DMS 273 treated with DMSO at 0.1 percent for 48 hours (cell line): ENCODE measurements at regions not wholly inside any gene's neighbourhood (a gene's known extent, or its start where the extent isn't known, plus 50 kb on each side); places are given as distances from the start of the nearest gene placed in this dataset.
A peak's percentile ranks its signal among the peaks of the same experiment; 100 is the strongest.
"Not testable (repeated sequence)": the region's sequence is repeated elsewhere in the genome, so short reads cannot be mapped to it uniquely, and the experiment has no call there.

ENCODE experiments used
- DNase-seq: peaks from one replicate; lab custom pipeline; 2025; lab: John Stamatoyannopoulos, UW

DNA sequence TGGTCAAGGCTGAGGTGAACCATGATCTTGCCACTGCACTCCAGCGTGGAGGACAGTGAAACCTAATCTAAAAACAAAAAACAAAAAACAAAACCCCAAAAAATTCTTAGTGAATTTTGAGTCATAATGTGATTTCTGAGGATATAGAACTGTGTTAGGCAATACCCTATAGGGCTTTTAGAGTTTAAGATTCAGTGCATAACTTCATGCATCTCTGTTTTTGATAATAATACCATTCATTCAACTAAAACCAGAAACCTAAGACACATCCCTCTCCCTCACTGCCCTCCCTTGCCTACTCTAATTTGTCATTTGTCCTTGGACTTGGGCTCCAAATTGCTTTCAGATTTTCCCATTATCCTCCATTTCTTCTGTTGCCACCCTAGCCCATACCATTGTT, 405.7 kb upstream of the EDIL3 start:
- no peak for DNase-seq

DNA sequence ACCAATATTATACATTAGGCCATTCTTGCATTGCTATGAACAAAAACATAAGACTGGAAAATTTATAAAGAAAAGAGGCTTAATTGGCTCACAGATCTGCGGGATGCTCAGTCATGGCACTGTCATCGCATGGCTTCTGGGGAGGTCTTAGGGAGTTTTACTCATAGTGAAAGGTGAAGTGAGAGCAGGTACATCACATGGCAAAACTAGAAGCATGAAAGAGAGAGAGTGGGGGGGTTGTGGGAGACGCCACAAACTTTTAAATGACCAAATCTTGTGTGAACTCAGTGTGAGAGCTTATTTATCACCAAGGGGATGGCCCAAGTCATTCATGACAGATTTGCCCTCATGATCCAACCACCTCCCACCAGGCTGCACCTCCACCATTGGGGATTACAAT, 398.3 kb upstream of the EDIL3 start:
- no peak for DNase-seq

DNA sequence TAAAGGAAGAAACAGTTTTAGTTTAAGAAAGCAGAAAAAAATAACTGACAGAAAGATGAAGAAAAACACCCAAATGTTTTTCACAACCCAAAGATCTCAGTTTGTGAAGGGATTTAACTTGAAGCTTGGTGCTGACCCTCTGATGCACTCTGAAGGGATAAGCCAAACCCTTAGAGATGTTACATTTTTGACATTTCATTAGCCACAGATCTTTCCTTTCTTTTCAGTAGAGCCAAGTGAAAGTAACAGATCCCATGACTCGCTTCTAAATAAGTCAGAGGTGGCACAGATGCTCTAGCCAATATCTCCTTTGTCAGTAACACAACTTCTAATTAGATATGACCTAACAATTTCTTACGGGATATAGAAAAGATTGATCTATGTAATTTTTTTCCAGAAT, 394.5 kb upstream of the EDIL3 start:
- no peak for DNase-seq

- DNase-seq, result peak; percentile 14
Measured at GRCh38 chr5:84764227-84764626, 379.5 kb upstream of the EDIL3 start.

DNA sequence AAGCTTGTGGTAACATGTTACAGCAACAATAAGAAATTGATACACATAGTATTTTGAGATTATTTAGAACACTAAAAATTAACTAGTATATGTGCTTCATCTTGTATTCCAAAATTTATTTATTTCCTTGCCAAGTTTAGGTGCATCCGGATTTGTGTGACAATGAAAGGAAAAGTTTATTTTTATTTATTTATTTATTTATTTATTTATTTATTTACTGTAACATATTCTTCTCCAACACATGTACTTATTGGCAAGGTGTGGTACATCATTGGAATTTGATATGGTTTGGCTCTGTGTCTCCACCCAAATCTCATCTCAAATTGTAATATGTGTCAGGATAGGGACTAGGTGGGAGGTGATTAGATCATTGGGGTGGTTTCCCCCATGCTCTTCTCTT, 373.3 kb upstream of the EDIL3 start:
- DNase-seq, result no peak

GRCh38 chr5:84752780-84753179, 368.1 kb upstream of the EDIL3 start:
- no peak for DNase-seq

DNA sequence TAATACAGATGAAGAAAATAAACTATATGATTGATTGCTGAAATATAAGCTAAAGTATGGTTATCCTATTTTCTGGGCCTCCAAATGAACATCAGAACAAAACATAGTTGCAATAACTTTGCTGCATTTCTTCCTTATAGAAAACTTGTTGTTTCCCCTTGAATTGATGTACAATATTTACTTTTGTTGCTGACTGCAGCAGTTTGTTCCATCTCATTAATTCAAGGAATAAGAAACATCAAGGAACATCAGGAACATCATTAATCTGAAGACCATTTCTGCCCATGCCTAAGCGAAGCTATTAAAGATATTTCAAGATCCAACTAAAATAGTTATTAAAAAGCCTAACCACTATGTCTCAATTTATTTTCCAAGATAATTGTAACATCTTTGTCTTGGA, 363.6 kb upstream of the EDIL3 start:
- DNase-seq, result no peak

- DNase-seq, result not testable (repeated sequence)
Measured at GRCh38 chr5:84746280-84746679, 361.6 kb upstream of the EDIL3 start.

- DNase-seq, result no peak
Measured at GRCh38 chr5:84741056-84741455, 356.4 kb upstream of the EDIL3 start.

DNA sequence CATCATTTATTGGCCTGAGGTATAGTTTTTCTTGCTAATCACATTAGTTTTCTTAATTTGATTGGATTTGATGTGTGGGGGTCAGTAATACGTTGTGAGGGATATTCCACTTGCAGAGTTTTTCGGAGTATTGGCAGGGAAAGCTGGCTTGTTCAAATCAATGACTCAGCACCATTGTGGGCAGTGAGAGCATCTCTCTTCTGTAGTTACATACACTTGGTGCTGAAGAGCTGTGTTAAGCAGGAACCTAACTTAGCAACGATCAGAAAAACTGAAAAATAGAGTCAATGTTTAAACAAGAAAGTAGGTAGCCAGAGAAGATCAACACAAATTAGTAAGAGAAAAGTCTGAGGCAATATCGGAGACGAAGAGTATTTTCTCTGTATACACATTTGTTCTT, 344.6 kb upstream of the EDIL3 start:
- DNase-seq, result no peak

DNA sequence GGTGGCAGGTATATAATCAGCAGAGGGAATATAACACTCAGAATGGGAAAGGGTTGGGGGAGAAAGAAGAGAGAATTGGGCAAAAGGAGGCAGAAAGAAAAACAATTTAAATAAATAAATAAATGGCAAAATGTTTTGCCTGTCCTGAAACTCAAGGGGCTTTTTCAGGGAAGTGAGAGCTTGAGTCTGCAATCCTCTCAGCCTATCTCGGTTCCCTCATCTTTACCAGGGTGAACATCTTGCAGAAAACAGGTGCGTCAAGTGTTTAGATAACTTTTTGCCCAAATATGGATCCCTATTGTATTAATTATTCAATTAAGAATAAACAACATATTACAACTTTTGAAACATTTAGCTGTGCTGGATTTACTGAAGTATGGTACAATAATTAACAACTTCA, 343.0 kb upstream of the EDIL3 start:
- no peak for DNase-seq

- DNase-seq, result no peak
Measured at GRCh38 chr5:84725946-84726570, 341.4 kb upstream of the EDIL3 start.

- DNase-seq, result no peak
Measured at GRCh38 chr5:84724683-84725082, 340.0 kb upstream of the EDIL3 start.

DNA sequence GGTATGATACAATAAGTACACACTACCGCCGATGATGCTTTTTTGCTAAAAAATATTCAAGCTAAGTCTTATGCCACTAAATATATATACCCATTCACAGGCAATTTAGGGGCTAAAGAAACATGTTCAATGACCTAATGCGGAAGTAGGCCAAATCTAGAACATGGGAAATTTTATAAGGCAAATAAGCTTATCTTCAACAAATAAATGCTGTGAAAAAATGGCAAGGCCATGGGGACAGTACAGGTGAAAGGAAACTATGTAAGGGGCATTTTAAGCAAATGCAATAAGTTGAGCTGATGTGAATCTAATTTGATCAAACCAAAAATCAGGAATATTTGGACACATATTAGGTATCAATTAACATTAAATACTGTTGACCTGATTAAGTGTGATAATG, 339.5 kb upstream of the EDIL3 start:
- no peak for DNase-seq

DNA sequence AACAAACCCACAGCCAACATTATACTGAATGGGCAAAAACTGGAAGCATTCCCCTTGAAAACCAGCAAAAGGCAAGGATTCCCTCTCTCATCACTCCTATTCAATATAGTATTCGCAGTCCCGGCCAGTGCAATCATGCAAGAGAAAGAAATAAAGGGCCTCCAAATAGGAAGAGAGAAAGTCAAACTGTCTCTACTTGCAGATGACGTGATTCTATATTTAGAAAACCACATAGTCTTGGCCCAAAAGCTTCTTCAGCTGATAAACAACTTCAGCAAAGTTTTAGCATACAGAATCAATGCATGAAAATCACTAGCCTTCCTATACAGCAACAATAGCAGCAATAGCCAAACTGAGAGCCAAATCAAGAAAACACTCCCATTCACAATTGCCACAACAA, 333.7 kb upstream of the EDIL3 start:
- DNase-seq, result no peak

DNA sequence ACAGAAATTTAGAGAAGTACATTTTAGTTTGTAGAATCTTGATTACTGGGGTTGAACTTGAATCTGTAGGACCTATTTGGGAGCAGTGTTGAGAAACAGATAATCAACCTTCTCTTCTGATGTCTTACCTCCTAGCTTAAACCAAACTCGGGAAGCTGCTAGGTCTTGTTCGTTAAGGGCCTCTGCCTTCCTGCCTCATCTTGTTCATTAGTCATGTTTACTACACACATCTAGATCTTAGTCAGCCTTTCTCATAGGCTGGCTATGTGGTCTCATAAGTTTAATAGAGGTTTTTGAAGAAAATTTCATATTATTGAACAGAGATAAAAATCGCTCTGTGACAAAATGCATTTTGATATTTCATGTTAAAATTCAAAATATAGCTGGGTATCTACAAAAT, 331.0 kb upstream of the EDIL3 start:
- DNase-seq, result no peak

DNA sequence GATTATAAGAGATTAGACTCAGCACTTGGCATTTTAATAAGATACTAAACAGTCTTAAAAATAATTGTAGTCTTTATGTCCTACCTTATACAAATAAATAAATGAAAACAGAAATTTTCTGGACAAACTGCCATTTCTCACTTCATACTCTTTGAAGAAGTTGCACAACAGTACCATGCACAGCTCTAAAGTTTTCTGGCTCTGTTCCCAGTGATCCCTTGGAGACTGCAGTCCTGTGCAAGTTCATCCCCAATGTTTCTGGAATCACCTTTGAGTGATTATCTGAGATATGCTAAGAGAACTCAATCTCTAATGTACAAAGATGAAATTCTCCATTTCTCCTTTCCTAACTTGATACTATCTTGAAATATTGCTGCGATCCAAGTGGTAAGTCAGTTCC, 330.4 kb upstream of the EDIL3 start:
- DNase-seq, result no peak

DNA sequence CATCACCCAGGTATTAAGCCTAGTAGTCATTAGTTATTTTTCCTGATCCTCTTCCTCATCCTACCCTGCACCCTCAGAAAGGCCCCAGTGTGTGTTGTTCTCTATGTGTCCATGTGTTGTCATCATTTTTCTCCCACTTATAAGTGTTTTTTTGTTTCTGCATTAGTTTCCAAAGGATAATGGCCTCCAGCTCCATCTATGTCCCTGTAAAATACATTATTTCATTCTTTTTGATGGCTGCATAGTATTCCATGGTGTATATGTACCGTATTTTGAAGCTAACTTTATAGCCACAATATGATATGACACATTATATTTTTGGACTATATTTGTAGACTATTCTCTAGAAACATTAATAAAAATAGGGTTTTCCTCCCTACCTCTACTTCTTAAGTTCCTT, 324.4 kb upstream of the EDIL3 start:
- no peak for DNase-seq

DNA sequence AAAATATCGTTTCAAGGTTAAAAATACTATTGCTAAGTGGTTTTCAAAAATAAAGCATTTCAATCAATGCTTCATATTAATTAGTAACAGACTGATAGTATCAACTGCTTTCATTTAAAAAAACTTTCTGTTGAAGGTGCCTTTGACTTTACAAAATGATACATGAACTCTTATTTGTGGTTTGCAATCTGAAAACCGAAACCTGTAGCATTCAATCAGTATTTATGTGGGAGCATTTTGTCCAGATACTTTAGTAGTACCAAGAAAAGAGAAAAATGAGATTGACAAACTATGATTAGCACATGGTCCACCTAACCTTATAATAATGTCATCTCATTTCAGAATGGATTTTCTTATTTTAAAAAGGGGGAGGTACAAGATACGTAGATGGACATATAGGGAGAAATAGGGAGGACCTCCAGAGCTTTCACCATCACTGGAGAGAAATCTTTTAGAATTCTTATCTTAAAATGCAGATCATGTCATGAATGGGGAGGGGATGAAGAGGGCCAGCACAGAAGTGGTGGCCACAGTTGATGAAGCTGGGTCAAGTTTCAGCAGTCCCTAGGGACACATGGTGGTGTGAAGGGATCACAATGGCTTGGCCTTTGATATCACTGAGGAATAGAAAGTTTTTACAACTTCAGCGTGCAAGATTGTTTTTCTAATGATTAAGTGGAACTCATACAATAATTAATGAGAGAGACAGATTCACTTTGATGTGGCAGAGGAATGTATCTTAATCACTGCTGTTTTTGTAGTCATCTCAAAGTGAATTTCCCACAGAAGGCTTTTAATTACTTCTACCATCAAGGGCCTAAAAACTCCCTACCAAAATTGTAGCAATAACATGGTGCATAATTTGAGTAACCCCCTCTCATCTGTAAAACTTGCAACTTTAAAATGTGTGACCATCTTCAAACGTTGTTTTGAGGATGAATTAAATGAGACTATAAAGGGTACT, 322.3 kb upstream of the EDIL3 start:
- DNase-seq, result no peak

DNA sequence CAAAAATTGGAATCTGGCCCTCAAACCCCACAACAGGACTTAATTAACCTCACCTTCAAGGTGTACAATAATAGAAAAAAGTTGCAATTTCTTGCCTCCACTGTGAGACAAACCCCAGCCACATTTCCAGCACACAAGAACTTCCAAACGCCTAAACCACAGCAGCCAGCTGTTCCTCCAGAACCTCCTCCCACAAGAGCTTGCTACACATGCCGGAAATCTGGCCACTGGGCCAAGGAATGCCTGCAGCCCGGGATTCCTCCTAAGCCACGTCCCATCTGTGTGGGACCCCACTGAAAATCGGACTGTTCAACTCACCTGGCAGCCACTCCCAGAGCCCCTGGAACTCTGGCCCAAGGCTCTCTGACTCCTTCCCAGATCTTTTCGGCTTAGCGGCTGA, 315.9 kb upstream of the EDIL3 start:
- DNase-seq, result not testable (repeated sequence)

- DNase-seq, result no peak
Measured at GRCh38 chr5:84696651-84697050, 312.0 kb upstream of the EDIL3 start.

DNA sequence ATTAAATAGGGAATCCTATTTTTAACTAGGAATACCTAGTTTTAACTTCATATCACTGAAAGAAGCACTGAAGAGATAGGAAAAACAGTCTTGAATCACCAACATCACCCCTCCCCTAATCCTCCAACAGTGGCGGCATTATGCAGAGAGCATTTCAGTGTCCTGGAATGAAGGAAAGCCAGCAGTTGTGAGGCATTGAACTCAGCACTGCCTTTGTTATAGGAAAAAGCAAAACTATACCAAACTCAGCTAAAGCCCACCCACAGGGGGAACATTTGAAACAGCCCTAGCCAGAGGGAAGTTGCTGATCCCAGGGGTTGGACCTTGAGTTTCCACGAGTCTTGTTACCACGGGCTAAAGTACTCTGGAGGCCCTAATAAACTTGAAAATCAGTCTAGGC, 310.6 kb upstream of the EDIL3 start:
- no peak for DNase-seq

DNA sequence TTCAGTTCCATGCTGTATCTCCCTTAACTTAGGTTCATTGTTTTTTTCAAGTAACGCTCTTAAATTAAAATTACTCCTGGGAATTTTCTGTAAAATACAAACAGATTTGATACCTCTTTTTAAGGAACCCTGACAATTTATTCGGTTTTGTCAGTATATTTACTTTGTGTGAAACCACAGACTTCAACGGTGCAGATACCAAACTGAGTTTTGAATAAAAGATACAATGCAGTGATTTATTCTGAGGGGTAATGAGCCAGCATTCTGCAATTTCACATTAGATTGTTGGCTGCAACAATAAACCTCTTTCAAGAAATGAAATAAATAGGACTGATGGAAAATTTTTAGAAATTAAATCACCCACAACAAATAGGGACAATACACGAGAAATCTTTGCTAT, 308.6 kb upstream of the EDIL3 start:
- no peak for DNase-seq

- DNase-seq, result peak; percentile 1
Measured at GRCh38 chr5:84688566-84688965, 303.9 kb upstream of the EDIL3 start.
